Left lobe of liver (tissue), 2 donors: ENCODE measurements at regions not wholly inside any gene's neighbourhood (a gene's known extent, or its start where the extent isn't known, plus 50 kb on each side); places are given as distances from the start of the nearest gene placed in this dataset.

Source experiments
- ATAC-seq: fragments of 200-7000 bp; cut with Tn5 transposase; one replicate; pipeline ENCODE4 v1.9.1; 2020; ENCODE audit warnings: mild to moderate bottlenecking, moderate library complexity
- DNase-seq: peaks from one replicate; pipeline ENCODE4 v3.0.0-alpha.2; 2020; ENCODE audit warnings: low spot score
- donor health status: DM: no; HTN: no; CAD: no; lungs with moderate emphysema.
- donor health status: DM: no; HTN: yes; CAD: no.

- no peak for ATAC-seq
- DNase-seq = no peak
Measured at GRCh38 chr16:80489173-80489572, 51.6 kb upstream of the DYNLRB2 start.

DNA sequence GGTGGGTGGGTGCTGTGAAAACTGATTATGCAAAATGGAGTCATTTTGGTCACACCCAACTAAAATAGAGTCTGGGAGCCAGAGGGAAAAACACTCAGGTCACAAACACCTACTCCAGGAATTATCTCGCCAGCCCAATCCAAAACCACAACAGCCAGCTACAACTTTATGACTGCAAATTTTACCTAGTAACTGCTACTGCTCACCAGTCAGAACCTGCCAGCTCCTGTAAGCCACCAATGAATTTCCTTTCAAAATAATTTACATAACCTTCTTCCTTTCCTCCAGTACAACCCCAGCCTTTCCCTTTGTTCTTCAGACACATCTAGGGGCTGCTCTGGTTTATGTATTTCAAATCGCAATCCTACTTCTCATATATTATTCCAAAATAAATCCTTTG, 52.6 kb upstream of the DYNLRB2 start:
- no peak for ATAC-seq
- no peak for DNase-seq

- ATAC-seq = no peak
Measured at GRCh38 chr16:80480664-80481063, 60.1 kb upstream of the DYNLRB2 start.

GRCh38 chr16:80477838-80478237, 63.0 kb upstream of the DYNLRB2 start:
- ATAC-seq (no peak), DNase-seq (no peak)

More at GRCh38 chr16:80480664-80481063, 60.1 kb upstream of the DYNLRB2 start:
- DNase-seq = no peak

DNA sequence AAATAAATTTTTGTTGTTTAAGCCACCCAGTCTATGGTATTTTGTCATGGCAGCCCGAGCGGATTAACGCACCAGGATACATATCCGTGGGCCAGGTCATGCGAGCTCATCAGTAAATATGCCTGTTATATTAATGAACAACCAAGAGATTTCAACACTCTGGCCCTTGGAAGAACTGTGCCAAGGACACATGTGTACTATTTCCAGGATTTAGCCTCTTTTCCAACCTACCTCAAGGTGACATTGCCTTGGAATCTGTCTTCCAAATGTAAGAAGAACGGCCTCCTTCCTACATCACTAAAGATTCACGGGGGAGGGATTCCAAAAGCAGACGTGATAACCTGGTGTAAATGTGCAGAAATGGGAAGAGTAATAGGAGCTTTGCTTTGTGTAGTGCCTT, 72.8 kb upstream of the DYNLRB2 start:
- ATAC-seq (peak; percentile 56), DNase-seq (peak; percentile 55)

DNA sequence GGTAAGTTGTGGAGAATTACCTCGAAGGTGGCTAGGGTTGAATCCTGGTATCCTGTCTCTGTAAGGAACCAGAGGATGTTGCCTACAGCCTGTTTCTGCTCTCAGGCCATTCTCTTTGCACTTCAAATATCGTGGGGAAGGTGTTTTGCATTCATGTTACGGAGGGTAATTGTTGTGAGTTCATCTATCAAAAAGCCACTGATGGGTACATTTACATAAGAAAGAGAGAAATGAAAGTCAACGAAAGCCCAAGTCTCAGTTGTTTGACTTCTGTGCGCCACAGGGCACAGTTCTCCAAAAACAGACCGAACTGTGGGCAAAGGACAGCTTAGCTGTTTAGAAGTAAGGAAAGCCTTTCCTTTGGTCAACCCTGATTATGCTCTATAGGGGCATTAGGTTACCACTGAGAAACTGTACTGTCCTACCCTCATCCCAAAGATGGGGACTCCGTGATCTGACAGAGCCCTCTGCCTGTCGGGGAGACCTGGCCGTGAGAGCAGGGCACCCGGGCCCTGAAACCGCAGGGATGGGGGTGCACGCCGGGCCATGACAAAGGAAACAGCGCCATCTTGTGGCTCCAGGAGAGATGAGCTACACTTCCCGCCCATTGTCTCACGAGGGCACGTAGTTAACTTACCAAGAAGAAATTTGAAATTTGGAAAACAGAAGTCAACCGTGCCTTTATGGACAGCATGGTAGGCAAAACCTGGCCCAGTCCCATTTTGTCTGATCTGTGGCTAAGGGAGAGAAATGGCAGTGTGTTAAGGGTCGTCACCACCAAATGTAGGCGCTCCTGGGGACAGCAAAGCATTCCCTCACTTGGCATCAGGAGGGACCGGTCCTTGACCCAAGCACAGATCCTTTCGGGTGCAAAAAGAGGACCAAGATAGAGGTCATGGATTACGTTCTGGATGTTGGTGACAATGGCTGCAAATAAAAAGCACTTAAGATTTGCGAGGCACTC, 74.5 kb upstream of the DYNLRB2 start:
- ATAC-seq (peak; percentile 92), DNase-seq (peak; percentile 85)

DNA sequence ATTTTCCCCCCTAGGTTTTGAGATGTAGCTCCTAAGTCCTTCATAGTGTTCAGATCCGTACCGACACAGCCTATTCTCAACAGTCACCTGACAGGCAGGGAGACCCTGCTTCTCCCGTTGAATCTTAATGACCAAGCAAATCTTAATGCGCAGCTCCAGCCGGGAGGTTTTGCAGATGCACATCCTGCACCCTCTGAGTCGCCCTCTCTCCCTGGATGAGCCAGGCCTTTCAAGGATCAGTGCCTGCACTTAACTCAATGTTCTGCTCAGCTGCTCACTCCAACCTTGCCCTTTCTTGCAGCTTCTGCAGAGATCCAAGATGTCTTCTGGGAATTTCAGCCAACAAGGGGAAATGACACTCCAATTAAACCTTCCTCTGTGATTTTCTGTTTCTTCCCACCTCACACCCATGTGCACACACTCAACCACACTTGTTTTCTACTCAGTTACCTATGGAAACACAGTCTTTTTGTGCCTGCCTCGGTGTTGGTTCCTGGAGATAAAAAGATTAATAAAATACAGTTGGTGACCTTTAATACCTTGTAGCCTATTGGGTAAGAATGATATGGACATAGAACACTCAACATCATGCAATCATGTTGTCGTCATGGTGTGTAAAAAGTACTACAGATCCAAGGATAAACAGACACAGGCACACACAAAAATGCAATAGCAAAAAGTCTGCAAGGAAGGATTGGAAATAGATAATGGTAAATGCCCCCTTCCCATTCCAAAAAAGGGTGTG, 76.9 kb upstream of the DYNLRB2 start:
- no peak for ATAC-seq

GRCh38 chr16:80463326-80463725, 77.5 kb upstream of the DYNLRB2 start:
- ATAC-seq (peak; percentile 40), DNase-seq (peak; percentile 50)

More for the DNA sequence above, 76.9 kb upstream of the DYNLRB2 start:
- no peak for DNase-seq

- DNase-seq = no peak
- ATAC-seq = peak; percentile 3
Measured at GRCh38 chr16:80462917-80463316, 77.9 kb upstream of the DYNLRB2 start.

DNA sequence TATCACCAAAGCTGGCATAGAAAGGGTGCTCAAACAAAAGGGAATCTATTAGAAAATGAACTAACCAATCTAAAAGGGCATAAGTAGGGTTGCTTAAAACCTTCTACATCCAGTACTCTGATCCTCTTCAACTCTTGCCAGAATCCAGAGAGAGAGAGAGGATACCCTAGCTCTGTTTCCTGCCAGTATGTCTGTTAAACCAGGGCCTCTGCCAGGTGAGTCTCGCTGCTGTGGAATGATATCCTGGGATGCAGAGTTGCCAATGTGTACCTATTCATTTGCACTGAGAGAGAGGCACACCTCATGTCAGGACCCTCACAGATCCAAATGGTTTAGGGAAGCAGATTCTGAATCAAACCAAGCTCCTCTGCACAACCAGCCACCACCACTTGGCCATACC, 79.8 kb upstream of the DYNLRB2 start:
- ATAC-seq (peak; percentile 66), DNase-seq (peak; percentile 48)

DNA sequence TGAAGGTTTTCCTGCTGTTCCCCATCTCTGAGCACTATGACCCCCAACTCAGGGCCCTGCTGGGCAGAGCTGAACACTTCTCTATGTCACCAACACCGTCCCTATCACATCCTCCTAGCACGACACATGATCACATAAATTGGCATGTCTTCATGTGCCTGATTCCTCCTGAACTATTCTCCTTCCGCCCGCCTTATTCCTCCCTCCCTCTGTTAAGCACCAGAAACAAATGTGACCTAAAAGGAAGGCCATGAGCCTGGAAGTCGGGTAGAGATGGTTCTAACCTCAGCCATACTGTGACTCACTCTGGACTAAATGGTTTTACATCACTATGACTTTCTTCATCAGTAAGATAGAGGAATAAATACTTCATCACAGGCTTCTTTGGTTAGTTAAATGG, 80.8 kb upstream of the DYNLRB2 start:
- DNase-seq (no peak), ATAC-seq (no peak)

DNA sequence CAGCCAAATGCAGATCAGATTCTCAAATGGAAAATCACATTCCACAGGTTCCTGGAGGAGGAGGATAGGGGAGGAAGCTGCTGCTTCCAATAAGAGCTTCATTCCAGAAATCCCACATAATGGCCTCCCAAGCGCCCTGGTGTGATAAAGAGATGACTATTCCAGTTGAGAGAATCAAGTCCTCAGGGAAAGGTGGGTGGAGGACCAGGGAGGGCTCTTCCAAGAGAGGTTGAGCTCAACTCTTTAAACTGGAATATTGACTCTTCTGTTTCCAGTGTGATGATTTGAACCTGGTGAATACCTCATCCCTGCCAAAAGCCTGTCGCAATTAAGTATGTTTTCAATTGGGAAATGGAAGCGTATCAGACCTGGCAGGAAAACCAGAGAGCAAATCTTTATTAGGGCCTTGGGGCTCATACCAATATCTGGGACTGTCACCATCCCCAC, 81.4 kb upstream of the DYNLRB2 start:
- ATAC-seq (peak; percentile 75), DNase-seq (peak; percentile 67)

GRCh38 chr16:80457871-80458270, 82.9 kb upstream of the DYNLRB2 start:
- ATAC-seq = no peak
- DNase-seq = no peak

- DNase-seq = no peak
Measured at GRCh38 chr16:80454802-80455201, 86.0 kb upstream of the DYNLRB2 start.

DNA sequence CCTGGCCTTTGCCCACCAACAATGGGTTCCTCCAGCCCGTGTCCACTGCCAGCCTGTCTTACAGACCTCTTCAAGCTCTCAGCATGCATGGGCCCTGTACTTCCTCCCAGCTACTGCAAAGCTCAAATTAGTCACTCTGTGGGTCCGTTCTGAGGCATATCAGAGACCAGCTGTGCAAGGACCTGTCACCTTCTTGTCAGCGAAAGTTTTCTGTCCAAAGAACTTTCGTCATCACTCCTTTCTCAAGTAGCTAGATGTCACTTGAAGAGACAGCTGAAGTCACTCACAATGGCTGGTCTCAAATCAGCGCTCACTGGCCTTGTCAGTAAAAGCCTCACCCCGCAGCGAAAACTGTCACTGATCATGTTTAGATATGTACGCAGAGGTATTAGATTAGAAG, 91.4 kb upstream of the DYNLRB2 start:
- ATAC-seq (no peak), DNase-seq (no peak)

More at GRCh38 chr16:80454802-80455201, 86.0 kb upstream of the DYNLRB2 start:
- ATAC-seq = no peak

DNA sequence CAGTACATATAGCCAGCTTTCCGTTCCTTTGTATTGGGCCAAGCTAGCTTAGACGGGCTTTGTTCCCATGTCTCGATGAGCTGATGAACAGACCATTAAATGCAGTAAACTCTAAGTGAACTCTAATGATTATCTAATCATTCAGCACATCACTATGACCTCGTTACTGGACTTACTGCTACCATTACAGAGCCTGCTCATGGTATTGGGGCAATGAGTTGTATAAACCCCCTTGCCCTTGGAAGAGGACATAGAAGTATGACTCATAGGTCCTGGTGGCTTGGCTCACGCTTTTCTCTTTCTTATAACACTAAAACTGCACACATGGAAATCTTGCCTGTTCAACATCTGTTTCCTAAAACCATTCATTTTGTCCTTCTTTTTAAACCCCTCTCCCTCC, 93.6 kb upstream of the DYNLRB2 start:
- DNase-seq (no peak), ATAC-seq (no peak)

DNA sequence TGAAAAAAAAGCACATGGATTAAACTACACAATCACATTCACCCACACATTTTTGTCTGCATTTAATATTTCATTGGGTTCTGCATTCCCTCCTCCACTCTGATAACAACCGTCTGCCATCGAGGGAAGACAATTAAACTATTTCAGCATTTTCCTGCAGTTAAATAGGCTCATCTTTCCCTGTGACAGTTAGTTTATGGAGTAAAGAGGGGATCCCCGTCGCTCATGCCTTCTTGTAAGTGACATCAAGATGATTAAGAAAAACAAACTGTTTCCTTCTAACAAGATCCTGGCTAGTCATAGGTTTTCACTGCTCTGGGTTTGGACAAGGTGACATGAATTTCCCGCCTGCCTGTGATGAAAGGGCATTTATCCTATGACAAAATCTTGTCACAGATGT, 98.0 kb upstream of the DYNLRB2 start:
- ATAC-seq (no peak), DNase-seq (no peak)

- no peak for ATAC-seq
Measured at GRCh38 chr16:80441935-80442334, 98.9 kb upstream of the DYNLRB2 start.

DNA sequence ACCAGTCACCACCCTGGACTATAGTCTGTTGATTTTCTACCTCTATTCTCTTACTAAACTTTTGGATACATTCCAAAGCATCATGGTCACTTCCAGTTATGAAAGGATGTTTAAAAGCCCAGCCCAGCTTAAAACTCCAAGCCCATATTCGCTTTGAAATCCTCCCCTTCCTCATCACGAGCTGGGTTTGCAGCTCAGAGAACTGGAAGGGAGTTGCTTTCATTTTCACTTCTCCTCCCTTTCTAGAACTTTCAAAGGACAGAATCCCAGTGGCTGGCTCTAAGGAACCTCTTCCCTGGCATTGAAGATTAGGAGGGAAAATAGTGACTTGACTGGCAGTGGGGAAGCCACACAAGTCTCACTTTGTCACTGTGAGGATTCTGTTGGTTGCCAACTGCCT, 100.1 kb upstream of the DYNLRB2 start:
- peak; percentile 62 for ATAC-seq
- DNase-seq = no peak

More at GRCh38 chr16:80441935-80442334, 98.9 kb upstream of the DYNLRB2 start:
- no peak for DNase-seq

- ATAC-seq (no peak), DNase-seq (no peak)
Measured at GRCh38 chr16:80437707-80438106, 103.1 kb upstream of the DYNLRB2 start.

DNA sequence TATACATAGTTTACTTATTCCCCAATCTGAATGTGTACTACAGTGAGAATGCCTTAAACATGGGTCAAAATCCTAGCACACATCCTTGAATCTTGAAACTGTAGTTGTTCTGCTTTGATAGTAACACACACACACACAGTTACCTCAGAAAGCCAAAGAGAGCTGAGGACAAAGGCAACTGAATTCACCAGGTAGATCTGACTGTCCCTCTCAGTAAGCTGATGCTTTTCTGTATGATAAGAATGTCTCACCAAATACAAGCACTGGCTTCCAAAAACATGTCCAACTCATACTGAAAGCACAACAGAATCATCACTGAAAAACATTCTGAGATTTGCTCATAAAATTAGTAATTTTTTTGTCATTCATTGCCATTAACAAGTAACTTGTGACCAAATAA, 104.3 kb upstream of the DYNLRB2 start:
- DNase-seq (no peak), ATAC-seq (no peak)

- DNase-seq (no peak), ATAC-seq (no peak)
Measured at GRCh38 chr16:80433623-80434022, 107.2 kb upstream of the DYNLRB2 start.
